ENCODE measurements at regions not wholly inside any gene's neighbourhood (a gene's known extent, or its start where the extent isn't known, plus 50 kb on each side); places are given as distances from the start of the nearest gene placed in this dataset.

- no peak overlapping the region for H3K4ac ChIP-seq (ENCODE audit: low read depth, low read length)
- in situ Hi-C loops (cut with MboI; ENCODE audit: low sequenced_read_pairs) = no loop called here
- no peak overlapping the region for H3K4me2 ChIP-seq (ENCODE audit: low read depth, low read length)
- dilution Hi-C loops (cut with HindIII; ENCODE audit: low sequenced_read_pairs, unreplicated experiment) = no loop called here
- H3K4me3 ChIP-seq (ENCODE audit: insufficient read depth, low read depth, low read length) = no peak overlapping the region
- H4K91ac ChIP-seq (ENCODE audit: insufficient read depth, low read depth, low read length) = no peak overlapping the region
- POLR2A ChIA-PET (ENCODE audit: unreplicated experiment) = interaction anchor here (0.5 kb wide), 1 partner anchor 283 kb away, joined by 3 read pairs; no protein-coding TSS in a partner anchor
- no peak for ATAC-seq (ENCODE audit: low read depth)
- no peak overlapping the region for H2BK15ac ChIP-seq (ENCODE audit: low read depth, low read length)
- no peaks in the 10 kb centered on the region for H3K27me3 ChIP-seq (ENCODE audit: control insufficient read depth, insufficient read depth, low read length)
- no peak overlapping the region for H2BK120ac ChIP-seq (ENCODE audit: low read depth, low read length)
- no peak overlapping the region for H3K9ac ChIP-seq (ENCODE audit: low read depth, low read length)
- BruUV-seq (replicated peaks) = no TSS peak
- H3K4me1 ChIP-seq (ENCODE audit: control insufficient read depth, insufficient read depth, low read length) = no peaks in the 10 kb centered on the region
- no peak overlapping the region for H2AK9ac ChIP-seq (replicated peaks; ENCODE audit: low read depth, low read length, poor library complexity)
- no peaks in the 10 kb centered on the region for H3K9me3 ChIP-seq (ENCODE audit: control insufficient read depth, insufficient read depth, low read length)
- H3K27ac ChIP-seq (ENCODE audit: insufficient read depth, low read length) = no peak overlapping the region
- peak; percentile 11 for DNase-seq
- no peak overlapping the region for H3K23ac ChIP-seq (ENCODE audit: low read depth, low read length)
- H4K20me1 ChIP-seq (ENCODE audit: insufficient read depth, low read length) = no peaks in the 10 kb centered on the region
- no peak overlapping the region for H3K56ac ChIP-seq (ENCODE audit: extremely low read depth, insufficient read depth, low read length)
- no CpG with 5 or more reads among the region's 3 CpGs for WGBS, 2 experiments (ENCODE audit: extremely low coverage in 2 of 2, insufficient read length in 1 of 2)
- no peak overlapping the region for H2BK5ac ChIP-seq (ENCODE audit: low read depth, low read length, poor library complexity, severe bottlenecking)
- H2AFZ ChIP-seq (replicated peaks; ENCODE audit: low read length, poor library complexity) = no peak overlapping the region
- no peaks in the 10 kb centered on the region for H3K36me3 ChIP-seq (ENCODE audit: control insufficient read depth, insufficient read depth, low read length)
- no peak overlapping the region for H2AK5ac ChIP-seq (ENCODE audit: low read depth, low read length)
- TF ChIP-seq FOS (IDR thresholded peaks at IDR 0.05; ENCODE audit: low read depth, low read length) (no peak), MAFK (IDR thresholded peaks at IDR 0.05; ENCODE audit: low read depth, low read length) (0 out of 2 replicates have a peak, but pooled peaks have one; percentile 11)
- no peak overlapping the region for H2BK20ac ChIP-seq (ENCODE audit: low read depth, low read length)
- intact Hi-C loops (cut with micrococcal nuclease) = no loop called here
- no peaks in the 10 kb centered on the region for H3K9me1 ChIP-seq (ENCODE audit: insufficient read depth, low read length)
- no peak overlapping the region for H3K14ac ChIP-seq (replicated peaks; ENCODE audit: low read depth, low read length)
- no peaks in the 10 kb centered on the region for H3K79me1 ChIP-seq (ENCODE audit: low read depth in 1 of 2, low read length in 2 of 2)
- H3K18ac ChIP-seq (ENCODE audit: low read depth, low read length) = no peak overlapping the region
- CTCF ChIA-PET = no interaction called here
- no peak overlapping the region for H4K8ac ChIP-seq (ENCODE audit: low read depth in 2 of 2, low read length in 2 of 2)
- no peak overlapping the region for H4K5ac ChIP-seq (ENCODE audit: low read depth, low read length)
Measured at GRCh38 chr13:47000165-47000564, 103.3 kb upstream of the HTR2A start.
